ENCODE measurements at regions not wholly inside any gene's neighbourhood (a gene's known extent, or its start where the extent isn't known, plus 50 kb on each side); places are given as distances from the start of the nearest gene placed in this dataset.

GRCh38 chr9:88033359-88033702 is 59.0 kb upstream of the CDK20 start:
- no peaks in the 10 kb centered on the region for H3K9me3 ChIP-seq (ENCODE audit: low read length)
- no peaks in the 10 kb centered on the region for H3K27me3 ChIP-seq (ENCODE audit: control insufficient read depth in 1 of 2, insufficient read depth in 2 of 2, low read length in 2 of 2)
- H3K9ac ChIP-seq (ENCODE audit: low read length), result no peak overlapping the region
- no peak overlapping the region for H3K27ac ChIP-seq (ENCODE audit: low read depth, low read length)
- H3K4me1 ChIP-seq (ENCODE audit: insufficient read depth, low read length), result no peaks in the 10 kb centered on the region
- H3K4me3 ChIP-seq (ENCODE audit: low read depth in 1 of 2, low read length in 2 of 2), result no peak overlapping the region
- H3K36me3 ChIP-seq (ENCODE audit: insufficient read depth, low read length), result no peaks in the 10 kb centered on the region

- H3K4me1 ChIP-seq (ENCODE audit: insufficient read depth, low read length), result no peaks in the 10 kb centered on the region
- no peaks in the 10 kb centered on the region for H3K9me3 ChIP-seq (ENCODE audit: low read length)
- no peak overlapping the region for H3K27ac ChIP-seq (ENCODE audit: low read depth, low read length)
- H3K9ac ChIP-seq (ENCODE audit: low read length), result no peak overlapping the region
- no peak overlapping the region for H3K4me3 ChIP-seq (ENCODE audit: low read depth in 1 of 2, low read length in 2 of 2)
- no peaks in the 10 kb centered on the region for H3K36me3 ChIP-seq (ENCODE audit: insufficient read depth, low read length)
- no peaks in the 10 kb centered on the region for H3K27me3 ChIP-seq (ENCODE audit: control insufficient read depth in 1 of 2, insufficient read depth in 2 of 2, low read length in 2 of 2)
Measured at GRCh38 chr9:88028338-88028737, 54.0 kb upstream of the CDK20 start.

GRCh38 chr9:88026118-88026479 is 51.8 kb upstream of the CDK20 start:
- H3K4me1 ChIP-seq (ENCODE audit: insufficient read depth, low read length), result no peaks in the 10 kb centered on the region
- H3K27ac ChIP-seq (ENCODE audit: low read depth, low read length), result no peak overlapping the region
- no peaks in the 10 kb centered on the region for H3K36me3 ChIP-seq (ENCODE audit: insufficient read depth, low read length)
- no peak overlapping the region for H3K4me3 ChIP-seq (ENCODE audit: low read depth in 1 of 2, low read length in 2 of 2)
- H3K27me3 ChIP-seq (ENCODE audit: control insufficient read depth in 1 of 2, insufficient read depth in 2 of 2, low read length in 2 of 2), result no peaks in the 10 kb centered on the region
- no peak overlapping the region for H3K9ac ChIP-seq (ENCODE audit: low read length)
- no peaks in the 10 kb centered on the region for H3K9me3 ChIP-seq (ENCODE audit: low read length)

- no peaks in the 10 kb centered on the region for H3K27me3 ChIP-seq (ENCODE audit: control insufficient read depth in 1 of 2, insufficient read depth in 2 of 2, low read length in 2 of 2)
- H3K9me3 ChIP-seq (ENCODE audit: low read length), result no peaks in the 10 kb centered on the region
- no peak overlapping the region for H3K27ac ChIP-seq (ENCODE audit: low read depth, low read length)
- H3K4me1 ChIP-seq (ENCODE audit: insufficient read depth, low read length), result no peaks in the 10 kb centered on the region
- no peak overlapping the region for H3K9ac ChIP-seq (ENCODE audit: low read length)
- no peak overlapping the region for H3K4me3 ChIP-seq (ENCODE audit: low read depth in 1 of 2, low read length in 2 of 2)
- H3K36me3 ChIP-seq (ENCODE audit: insufficient read depth, low read length), result no peaks in the 10 kb centered on the region
Measured at GRCh38 chr9:88025411-88026117, 51.2 kb upstream of the CDK20 start.

GRCh38 chr9:88024896-88025295 is 50.6 kb upstream of the CDK20 start:
- no peaks in the 10 kb centered on the region for H3K27me3 ChIP-seq (ENCODE audit: control insufficient read depth in 1 of 2, insufficient read depth in 2 of 2, low read length in 2 of 2)
- no peak overlapping the region for H3K27ac ChIP-seq (ENCODE audit: low read depth, low read length)
- H3K36me3 ChIP-seq (ENCODE audit: insufficient read depth, low read length), result no peaks in the 10 kb centered on the region
- no peaks in the 10 kb centered on the region for H3K4me1 ChIP-seq (ENCODE audit: insufficient read depth, low read length)
- H3K9ac ChIP-seq (ENCODE audit: low read length), result no peak overlapping the region
- no peaks in the 10 kb centered on the region for H3K9me3 ChIP-seq (ENCODE audit: low read length)
- no peak overlapping the region for H3K4me3 ChIP-seq (ENCODE audit: low read depth in 1 of 2, low read length in 2 of 2)

Data from muscle layer of colon (tissue), 2 donors.